H1 (cell line): ENCODE measurements at regions not wholly inside any gene's neighbourhood (a gene's known extent, or its start where the extent isn't known, plus 50 kb on each side); places are given as distances from the start of the nearest gene placed in this dataset.

Source experiments
- CTBP2 ChIP-seq: IDR thresholded peaks from 2 replicates; pipeline ENCODE4 v1.7.0; 2011; ENCODE audit warnings: borderline replicate concordance, mild to moderate bottlenecking, moderate library complexity, mixed read lengths, low read length; ENCODE audit not compliant: insufficient read depth, insufficient read length
- JUND ChIP-seq: IDR thresholded peaks from 2 replicates; pipeline ENCODE4 v1.6.1; 2011; ENCODE audit warnings: mild to moderate bottlenecking, improper control_type of control experiment, low read length
- POU5F1 ChIP-seq: IDR thresholded peaks from 2 replicates; pipeline ENCODE4 v1.6.1; 2011; ENCODE audit warnings: low read depth, mild to moderate bottlenecking, low read length, moderate library complexity
- RAD21 ChIP-seq, 2 experiments: IDR thresholded peaks in 1 of 2; conservative IDR thresholded peaks in 1 of 2; 2 replicates each; pipeline ENCODE4 v1.6.1; 2011; ENCODE audit warnings: low read depth in 2 of 2, low read length in 2 of 2, improper control_type of control experiment in 1 of 2, inconsistent platforms in 1 of 2, mild to moderate bottlenecking in 1 of 2, moderate library complexity in 1 of 2
- TEAD4 ChIP-seq: IDR thresholded peaks from 2 replicates; pipeline ENCODE4 v1.6.1; 2012; ENCODE audit warnings: low read depth, low read length, inconsistent platforms, mixed read lengths
- TF ChIP-seq, protein P1 (sequence below): fragments of 300-600 bp; sonication (generic); IDR thresholded peaks from 2 replicates; pipeline ENCODE4 v1.7.1; 2012; ENCODE audit warnings: low read length, moderate library complexity, mild to moderate bottlenecking, inconsistent platforms; ENCODE audit not compliant: insufficient replicate concordance
- TF ChIP-seq, protein P2 (sequence below): IDR thresholded peaks from 2 replicates; pipeline ENCODE4 v1.6.1; 2012; ENCODE audit warnings: inconsistent platforms

- TF ChIP-seq, protein P1, sequence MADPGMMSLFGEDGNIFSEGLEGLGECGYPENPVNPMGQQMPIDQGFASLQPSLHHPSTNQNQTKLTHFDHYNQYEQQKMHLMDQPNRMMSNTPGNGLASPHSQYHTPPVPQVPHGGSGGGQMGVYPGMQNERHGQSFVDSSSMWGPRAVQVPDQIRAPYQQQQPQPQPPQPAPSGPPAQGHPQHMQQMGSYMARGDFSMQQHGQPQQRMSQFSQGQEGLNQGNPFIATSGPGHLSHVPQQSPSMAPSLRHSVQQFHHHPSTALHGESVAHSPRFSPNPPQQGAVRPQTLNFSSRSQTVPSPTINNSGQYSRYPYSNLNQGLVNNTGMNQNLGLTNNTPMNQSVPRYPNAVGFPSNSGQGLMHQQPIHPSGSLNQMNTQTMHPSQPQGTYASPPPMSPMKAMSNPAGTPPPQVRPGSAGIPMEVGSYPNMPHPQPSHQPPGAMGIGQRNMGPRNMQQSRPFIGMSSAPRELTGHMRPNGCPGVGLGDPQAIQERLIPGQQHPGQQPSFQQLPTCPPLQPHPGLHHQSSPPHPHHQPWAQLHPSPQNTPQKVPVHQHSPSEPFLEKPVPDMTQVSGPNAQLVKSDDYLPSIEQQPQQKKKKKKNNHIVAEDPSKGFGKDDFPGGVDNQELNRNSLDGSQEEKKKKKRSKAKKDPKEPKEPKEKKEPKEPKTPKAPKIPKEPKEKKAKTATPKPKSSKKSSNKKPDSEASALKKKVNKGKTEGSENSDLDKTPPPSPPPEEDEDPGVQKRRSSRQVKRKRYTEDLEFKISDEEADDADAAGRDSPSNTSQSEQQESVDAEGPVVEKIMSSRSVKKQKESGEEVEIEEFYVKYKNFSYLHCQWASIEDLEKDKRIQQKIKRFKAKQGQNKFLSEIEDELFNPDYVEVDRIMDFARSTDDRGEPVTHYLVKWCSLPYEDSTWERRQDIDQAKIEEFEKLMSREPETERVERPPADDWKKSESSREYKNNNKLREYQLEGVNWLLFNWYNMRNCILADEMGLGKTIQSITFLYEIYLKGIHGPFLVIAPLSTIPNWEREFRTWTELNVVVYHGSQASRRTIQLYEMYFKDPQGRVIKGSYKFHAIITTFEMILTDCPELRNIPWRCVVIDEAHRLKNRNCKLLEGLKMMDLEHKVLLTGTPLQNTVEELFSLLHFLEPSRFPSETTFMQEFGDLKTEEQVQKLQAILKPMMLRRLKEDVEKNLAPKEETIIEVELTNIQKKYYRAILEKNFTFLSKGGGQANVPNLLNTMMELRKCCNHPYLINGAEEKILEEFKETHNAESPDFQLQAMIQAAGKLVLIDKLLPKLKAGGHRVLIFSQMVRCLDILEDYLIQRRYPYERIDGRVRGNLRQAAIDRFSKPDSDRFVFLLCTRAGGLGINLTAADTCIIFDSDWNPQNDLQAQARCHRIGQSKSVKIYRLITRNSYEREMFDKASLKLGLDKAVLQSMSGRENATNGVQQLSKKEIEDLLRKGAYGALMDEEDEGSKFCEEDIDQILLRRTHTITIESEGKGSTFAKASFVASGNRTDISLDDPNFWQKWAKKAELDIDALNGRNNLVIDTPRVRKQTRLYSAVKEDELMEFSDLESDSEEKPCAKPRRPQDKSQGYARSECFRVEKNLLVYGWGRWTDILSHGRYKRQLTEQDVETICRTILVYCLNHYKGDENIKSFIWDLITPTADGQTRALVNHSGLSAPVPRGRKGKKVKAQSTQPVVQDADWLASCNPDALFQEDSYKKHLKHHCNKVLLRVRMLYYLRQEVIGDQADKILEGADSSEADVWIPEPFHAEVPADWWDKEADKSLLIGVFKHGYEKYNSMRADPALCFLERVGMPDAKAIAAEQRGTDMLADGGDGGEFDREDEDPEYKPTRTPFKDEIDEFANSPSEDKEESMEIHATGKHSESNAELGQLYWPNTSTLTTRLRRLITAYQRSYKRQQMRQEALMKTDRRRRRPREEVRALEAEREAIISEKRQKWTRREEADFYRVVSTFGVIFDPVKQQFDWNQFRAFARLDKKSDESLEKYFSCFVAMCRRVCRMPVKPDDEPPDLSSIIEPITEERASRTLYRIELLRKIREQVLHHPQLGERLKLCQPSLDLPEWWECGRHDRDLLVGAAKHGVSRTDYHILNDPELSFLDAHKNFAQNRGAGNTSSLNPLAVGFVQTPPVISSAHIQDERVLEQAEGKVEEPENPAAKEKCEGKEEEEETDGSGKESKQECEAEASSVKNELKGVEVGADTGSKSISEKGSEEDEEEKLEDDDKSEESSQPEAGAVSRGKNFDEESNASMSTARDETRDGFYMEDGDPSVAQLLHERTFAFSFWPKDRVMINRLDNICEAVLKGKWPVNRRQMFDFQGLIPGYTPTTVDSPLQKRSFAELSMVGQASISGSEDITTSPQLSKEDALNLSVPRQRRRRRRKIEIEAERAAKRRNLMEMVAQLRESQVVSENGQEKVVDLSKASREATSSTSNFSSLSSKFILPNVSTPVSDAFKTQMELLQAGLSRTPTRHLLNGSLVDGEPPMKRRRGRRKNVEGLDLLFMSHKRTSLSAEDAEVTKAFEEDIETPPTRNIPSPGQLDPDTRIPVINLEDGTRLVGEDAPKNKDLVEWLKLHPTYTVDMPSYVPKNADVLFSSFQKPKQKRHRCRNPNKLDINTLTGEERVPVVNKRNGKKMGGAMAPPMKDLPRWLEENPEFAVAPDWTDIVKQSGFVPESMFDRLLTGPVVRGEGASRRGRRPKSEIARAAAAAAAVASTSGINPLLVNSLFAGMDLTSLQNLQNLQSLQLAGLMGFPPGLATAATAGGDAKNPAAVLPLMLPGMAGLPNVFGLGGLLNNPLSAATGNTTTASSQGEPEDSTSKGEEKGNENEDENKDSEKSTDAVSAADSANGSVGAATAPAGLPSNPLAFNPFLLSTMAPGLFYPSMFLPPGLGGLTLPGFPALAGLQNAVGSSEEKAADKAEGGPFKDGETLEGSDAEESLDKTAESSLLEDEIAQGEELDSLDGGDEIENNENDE: no peak
- TF ChIP-seq CTBP2: no peak
- no peak for TF ChIP-seq POU5F1
- no peak for TF ChIP-seq JUND
- TF ChIP-seq TEAD4: no peak
- no peak for TF ChIP-seq RAD21 (IDR thresholded peaks at IDR 0.05 in 1 of 2, conservative IDR thresholded peaks at IDR 0.05 in 1 of 2; ENCODE audit: low read depth in 2 of 2, low read length in 2 of 2)
- TF ChIP-seq, protein P2, sequence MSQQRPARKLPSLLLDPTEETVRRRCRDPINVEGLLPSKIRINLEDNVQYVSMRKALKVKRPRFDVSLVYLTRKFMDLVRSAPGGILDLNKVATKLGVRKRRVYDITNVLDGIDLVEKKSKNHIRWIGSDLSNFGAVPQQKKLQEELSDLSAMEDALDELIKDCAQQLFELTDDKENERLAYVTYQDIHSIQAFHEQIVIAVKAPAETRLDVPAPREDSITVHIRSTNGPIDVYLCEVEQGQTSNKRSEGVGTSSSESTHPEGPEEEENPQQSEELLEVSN: no peak
Observed at GRCh38 chr1:103239034-103239433, 130.7 kb upstream of the COL11A1 start (continued).
